ENCODE measurements at regions not wholly inside any gene's neighbourhood (a gene's known extent, or its start where the extent isn't known, plus 50 kb on each side); places are given as distances from the start of the nearest gene placed in this dataset.

- no peak for TF ChIP-seq CENPBD1 (CRISPR knock-in tag; IDR thresholded peaks at IDR 0.05; ENCODE audit: borderline replicate concordance, low read depth)
- TF ChIP-seq NFRKB (IDR thresholded peaks at IDR 0.05), result no peak
- TF ChIP-seq ZNF570 (CRISPR knock-in tag; IDR thresholded peaks at IDR 0.05; ENCODE audit: borderline replicate concordance), result no peak
- no peak for TF ChIP-seq ZNF563 (CRISPR knock-in tag; IDR thresholded peaks at IDR 0.05)
- TF ChIP-seq ZNF746 (CRISPR knock-in tag; IDR thresholded peaks at IDR 0.05), result no peak
- no peak for TF ChIP-seq PRDM4 (CRISPR knock-in tag; IDR thresholded peaks at IDR 0.05; ENCODE audit: borderline replicate concordance)
- no peak for TF ChIP-seq ZC3H4 (CRISPR knock-in tag; IDR thresholded peaks at IDR 0.05; ENCODE audit: borderline replicate concordance)
Measured at GRCh38 chr3:27791956-27792355, 69.8 kb upstream of the EOMES start (continued).

GRCh38 chr3:27792869-27793268 lies 70.7 kb upstream of the EOMES start:
- POLR2A ChIA-PET, result no interaction called here
- H3K9me3 ChIP-seq (ENCODE audit: low read length), result no peaks in the 10 kb centered on the region
- H3K79me2 ChIP-seq (ENCODE audit: insufficient read depth, low read length), result no peaks in the 10 kb centered on the region
- H3K4me1 ChIP-seq (ENCODE audit: insufficient read depth, low read length), result no peaks in the 10 kb centered on the region
- H3K9ac ChIP-seq (ENCODE audit: insufficient read depth, low read depth, low read length), result no peak overlapping the region
- no TSS peak for BruUV-seq (replicated peaks)
- no peak overlapping the region for H3K27ac ChIP-seq (ENCODE audit: extremely low read length, insufficient read depth, low read length)
- no peak overlapping the region for H3K4me2 ChIP-seq (ENCODE audit: low read depth, low read length)
- H3K27me3 ChIP-seq (ENCODE audit: control insufficient read depth in 1 of 2, insufficient read depth in 2 of 2, low read length in 2 of 2), result no peaks in the 10 kb centered on the region; a peak in 1 of 5 replicates
- CTCF ChIA-PET (ENCODE audit: low intra/inter-chr PET ratio, low total read pairs), result no interaction called here
- FAIRE-seq, result no peak
- H3K4me3 ChIP-seq (replicated peaks in 1 of 3; ENCODE audit: insufficient read depth in 1 of 3, low read depth in 2 of 3, low read length in 3 of 3), result no peak overlapping the region
- intact Hi-C loops (cut with micrococcal nuclease; ENCODE audit: unreplicated experiment), result no loop called here
- ATAC-seq, result no peak
- H4K20me1 ChIP-seq (ENCODE audit: insufficient read depth, low read length), result no peaks in the 10 kb centered on the region
- in situ Hi-C loops (cut with HindIII; ENCODE audit: extremely low pct_ligation_motif_present, low pct_unique_long_range_greater_than_20kb), result no loop called here
- no peak for DNase-seq (ENCODE audit: low spot score)
- no peaks in the 10 kb centered on the region for H3K36me3 ChIP-seq (replicated peaks in 1 of 2; ENCODE audit: control insufficient read depth in 1 of 2, insufficient read depth in 2 of 2, low read length in 2 of 2)
- no peak overlapping the region for H2AFZ ChIP-seq (ENCODE audit: low read length)
- 11% methylated on average over 3 of the region's 3 CpGs for WGBS (ENCODE audit: low lambda C conversion rate)
- no peak for TF ChIP-seq HDAC6 (IDR thresholded peaks at IDR 0.05; ENCODE audit: low read depth, low read length)
- TF ChIP-seq SAP130 (CRISPR knock-in tag; IDR thresholded peaks at IDR 0.05; ENCODE audit: low read depth), result no peak
- no peak for TF ChIP-seq MZF1 (CRISPR knock-in tag; IDR thresholded peaks at IDR 0.05; ENCODE audit: borderline replicate concordance)
- TF ChIP-seq ZUFSP (CRISPR knock-in tag; IDR thresholded peaks at IDR 0.05; ENCODE audit: borderline replicate concordance), result no peak
- TF ChIP-seq ONECUT2 (CRISPR knock-in tag; IDR thresholded peaks at IDR 0.05), result no peak
- TF ChIP-seq TIGD3 (CRISPR knock-in tag; IDR thresholded peaks at IDR 0.05; ENCODE audit: borderline replicate concordance), result no peak
- TF ChIP-seq ZBTB42 (CRISPR knock-in tag; IDR thresholded peaks at IDR 0.05), result no peak
- TF ChIP-seq ZNF672 (CRISPR knock-in tag; IDR thresholded peaks at IDR 0.05), result no peak
- no peak for TF ChIP-seq TRIM22 (IDR thresholded peaks at IDR 0.05)
- TF ChIP-seq MXD4 (CRISPR knock-in tag; IDR thresholded peaks at IDR 0.05), result no peak
- TF ChIP-seq MEIS1 (CRISPR knock-in tag; IDR thresholded peaks at IDR 0.05; ENCODE audit: borderline replicate concordance), result no peak
- TF ChIP-seq TCF7L2 (IDR thresholded peaks at IDR 0.05; ENCODE audit: low read depth, low read length), result no peak

Measured in HepG2 (cell line).